ENCODE measurements at regions not wholly inside any gene's neighbourhood (a gene's known extent, or its start where the extent isn't known, plus 50 kb on each side); places are given as distances from the start of the nearest gene placed in this dataset.
A peak's percentile ranks its signal among the peaks of the same experiment; 100 is the strongest.

DNA sequence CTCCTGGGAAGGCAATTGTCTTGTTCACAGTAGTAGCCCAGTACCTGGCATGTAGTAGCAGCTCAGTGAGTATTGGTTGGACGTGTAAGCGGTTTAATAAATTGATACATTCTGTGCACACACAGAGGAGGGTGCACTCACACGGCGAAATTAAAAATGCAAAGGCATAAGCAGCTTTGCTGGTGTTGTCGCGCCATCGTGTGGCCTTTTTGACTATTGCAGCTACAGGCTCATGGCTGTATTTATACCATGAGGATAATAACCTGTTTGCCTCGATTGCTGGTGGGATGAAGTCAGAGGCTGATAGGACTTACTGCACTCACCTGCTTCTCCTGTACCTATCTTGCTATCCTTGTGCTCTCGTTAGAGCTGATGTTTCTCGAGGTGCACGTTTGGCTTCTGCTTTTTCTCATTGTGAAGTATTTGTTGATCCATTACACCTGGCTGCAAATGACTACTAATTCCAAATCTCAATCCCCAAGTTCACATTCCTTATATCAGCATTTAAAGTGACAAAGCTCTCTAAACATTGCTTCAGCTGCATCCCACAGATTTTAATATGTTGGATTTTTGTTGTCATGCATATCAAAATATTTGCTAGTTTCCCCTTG is 61.5 kb downstream of the TBXT start:
- no peak overlapping the region for H3K4me3 ChIP-seq (ENCODE audit: low read length)
- TF ChIP-seq, protein P1, sequence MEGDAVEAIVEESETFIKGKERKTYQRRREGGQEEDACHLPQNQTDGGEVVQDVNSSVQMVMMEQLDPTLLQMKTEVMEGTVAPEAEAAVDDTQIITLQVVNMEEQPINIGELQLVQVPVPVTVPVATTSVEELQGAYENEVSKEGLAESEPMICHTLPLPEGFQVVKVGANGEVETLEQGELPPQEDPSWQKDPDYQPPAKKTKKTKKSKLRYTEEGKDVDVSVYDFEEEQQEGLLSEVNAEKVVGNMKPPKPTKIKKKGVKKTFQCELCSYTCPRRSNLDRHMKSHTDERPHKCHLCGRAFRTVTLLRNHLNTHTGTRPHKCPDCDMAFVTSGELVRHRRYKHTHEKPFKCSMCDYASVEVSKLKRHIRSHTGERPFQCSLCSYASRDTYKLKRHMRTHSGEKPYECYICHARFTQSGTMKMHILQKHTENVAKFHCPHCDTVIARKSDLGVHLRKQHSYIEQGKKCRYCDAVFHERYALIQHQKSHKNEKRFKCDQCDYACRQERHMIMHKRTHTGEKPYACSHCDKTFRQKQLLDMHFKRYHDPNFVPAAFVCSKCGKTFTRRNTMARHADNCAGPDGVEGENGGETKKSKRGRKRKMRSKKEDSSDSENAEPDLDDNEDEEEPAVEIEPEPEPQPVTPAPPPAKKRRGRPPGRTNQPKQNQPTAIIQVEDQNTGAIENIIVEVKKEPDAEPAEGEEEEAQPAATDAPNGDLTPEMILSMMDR (conservative IDR thresholded peaks at IDR 0.05; ENCODE audit: low read depth, low read length) = peak; percentile 88
- peak; percentile 14 for DNase-seq (ENCODE audit: low read depth)

- H3K4me3 ChIP-seq (ENCODE audit: low read length) = no peak overlapping the region
These were observed 62.1 kb downstream of the TBXT start for GRCh38 chr6:166105341-166106075.

GRCh38 chr6:166104872-166105271 is 62.8 kb downstream of the TBXT start:
- TF ChIP-seq, protein P1 (conservative IDR thresholded peaks at IDR 0.05; ENCODE audit: low read depth, low read length) = no peak
- no peak for DNase-seq (ENCODE audit: low read depth)
- no peak overlapping the region for H3K4me3 ChIP-seq (ENCODE audit: low read length)

More at GRCh38 chr6:166105341-166106075, 62.1 kb downstream of the TBXT start:
- TF ChIP-seq, protein P1 (conservative IDR thresholded peaks at IDR 0.05; ENCODE audit: low read depth, low read length) = no peak
- DNase-seq (ENCODE audit: low read depth) = no peak

DNA sequence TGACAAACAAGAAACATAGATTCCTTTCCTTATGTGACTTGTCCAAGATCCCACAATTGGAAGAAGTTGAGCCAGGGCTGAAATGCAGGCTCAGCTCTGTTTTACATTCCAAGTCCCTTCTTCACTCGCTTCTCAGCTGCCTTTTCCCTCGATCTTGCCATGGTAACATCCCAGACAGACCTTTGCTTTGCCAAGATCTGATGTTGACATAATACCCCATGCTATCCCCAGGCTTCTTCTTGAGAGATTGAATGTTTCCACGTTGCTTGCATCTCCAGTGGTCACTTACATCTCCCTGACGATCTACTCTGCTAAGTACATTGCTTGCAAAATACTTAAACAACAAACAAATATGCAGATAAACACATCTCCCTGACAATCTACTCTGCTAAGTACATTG is 63.5 kb downstream of the TBXT start:
- no peak overlapping the region for H3K4me3 ChIP-seq (ENCODE audit: low read length)
- TF ChIP-seq, protein P1 (conservative IDR thresholded peaks at IDR 0.05; ENCODE audit: low read depth, low read length) = no peak
- DNase-seq (ENCODE audit: low read depth) = no peak

- TF ChIP-seq, protein P1 (conservative IDR thresholded peaks at IDR 0.05; ENCODE audit: low read depth, low read length) = no peak
- no peak overlapping the region for H3K4me3 ChIP-seq (ENCODE audit: low read length)
- DNase-seq (ENCODE audit: low read depth) = no peak
These were observed 65.7 kb downstream of the TBXT start for GRCh38 chr6:166101819-166102419.

DNA sequence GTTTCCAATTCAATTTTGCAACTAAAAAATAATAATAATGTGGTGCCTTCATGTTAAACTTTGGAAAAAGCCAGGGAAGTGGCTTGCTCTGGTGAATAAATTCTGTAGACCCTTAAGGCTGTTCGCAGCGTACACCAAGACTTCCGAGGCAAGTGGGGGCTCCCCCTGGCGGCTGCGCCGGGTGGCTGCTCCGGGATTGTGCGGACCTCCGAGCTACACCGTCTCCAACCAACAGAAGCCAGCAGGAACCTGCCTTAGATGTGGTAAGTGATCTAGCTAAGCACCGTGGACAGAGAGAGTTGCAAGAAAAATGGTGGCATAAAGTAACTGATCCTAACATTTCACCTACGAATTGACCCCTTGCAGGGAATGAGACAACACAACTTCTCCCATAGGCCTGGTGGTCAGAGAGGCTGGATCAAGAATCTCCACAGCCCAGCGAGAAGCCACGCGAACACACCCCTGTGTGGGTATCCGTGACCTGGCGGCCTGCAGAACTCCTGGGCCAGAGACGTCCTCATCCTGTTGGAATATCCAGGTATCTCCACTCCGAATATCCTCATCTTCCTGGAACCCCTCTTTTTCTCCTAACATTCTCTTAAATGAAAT is 69.6 kb downstream of the TBXT start:
- TF ChIP-seq, protein P1 (conservative IDR thresholded peaks at IDR 0.05; ENCODE audit: low read depth, low read length) = peak; percentile 99
- peak overlapping the region; percentile 43 for H3K4me3 ChIP-seq (ENCODE audit: low read length)
- peak; percentile 39 for DNase-seq (ENCODE audit: low read depth)

Measured in retinal pigment epithelial cell (primary cell).